ENCODE measurements at regions not wholly inside any gene's neighbourhood (a gene's known extent, or its start where the extent isn't known, plus 50 kb on each side); places are given as distances from the start of the nearest gene placed in this dataset.

- H3K9me3 ChIP-seq, result peaks cover 0 to 12% (median 0%) of the 10 kb centered on the region in 11 donors
- intact Hi-C loops (cut with DNase I), result no loop called here
- H3K36me3 ChIP-seq, result no peaks in the 10 kb centered on the region
- H3K4me3 ChIP-seq, result no peak overlapping the region
- DNase-seq, result no peak
- TF ChIP-seq, protein P1, sequence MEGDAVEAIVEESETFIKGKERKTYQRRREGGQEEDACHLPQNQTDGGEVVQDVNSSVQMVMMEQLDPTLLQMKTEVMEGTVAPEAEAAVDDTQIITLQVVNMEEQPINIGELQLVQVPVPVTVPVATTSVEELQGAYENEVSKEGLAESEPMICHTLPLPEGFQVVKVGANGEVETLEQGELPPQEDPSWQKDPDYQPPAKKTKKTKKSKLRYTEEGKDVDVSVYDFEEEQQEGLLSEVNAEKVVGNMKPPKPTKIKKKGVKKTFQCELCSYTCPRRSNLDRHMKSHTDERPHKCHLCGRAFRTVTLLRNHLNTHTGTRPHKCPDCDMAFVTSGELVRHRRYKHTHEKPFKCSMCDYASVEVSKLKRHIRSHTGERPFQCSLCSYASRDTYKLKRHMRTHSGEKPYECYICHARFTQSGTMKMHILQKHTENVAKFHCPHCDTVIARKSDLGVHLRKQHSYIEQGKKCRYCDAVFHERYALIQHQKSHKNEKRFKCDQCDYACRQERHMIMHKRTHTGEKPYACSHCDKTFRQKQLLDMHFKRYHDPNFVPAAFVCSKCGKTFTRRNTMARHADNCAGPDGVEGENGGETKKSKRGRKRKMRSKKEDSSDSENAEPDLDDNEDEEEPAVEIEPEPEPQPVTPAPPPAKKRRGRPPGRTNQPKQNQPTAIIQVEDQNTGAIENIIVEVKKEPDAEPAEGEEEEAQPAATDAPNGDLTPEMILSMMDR (IDR thresholded peaks at IDR 0.05), result no peak
- 82 to 84% methylated on average over 7 of the region's 7 CpGs for WGBS, 2 donors
- ATAC-seq, result no peak
- H3K27ac ChIP-seq, result no peak overlapping the region
- H3K4me1 ChIP-seq, result no peaks in the 10 kb centered on the region
- peaks cover 0 to 8% (median 0%) of the 10 kb centered on the region in 7 donors for H3K27me3 ChIP-seq
Measured at GRCh38 chr10:70981171-70981836, 92.9 kb upstream of the PCBD1 start.

DNA sequence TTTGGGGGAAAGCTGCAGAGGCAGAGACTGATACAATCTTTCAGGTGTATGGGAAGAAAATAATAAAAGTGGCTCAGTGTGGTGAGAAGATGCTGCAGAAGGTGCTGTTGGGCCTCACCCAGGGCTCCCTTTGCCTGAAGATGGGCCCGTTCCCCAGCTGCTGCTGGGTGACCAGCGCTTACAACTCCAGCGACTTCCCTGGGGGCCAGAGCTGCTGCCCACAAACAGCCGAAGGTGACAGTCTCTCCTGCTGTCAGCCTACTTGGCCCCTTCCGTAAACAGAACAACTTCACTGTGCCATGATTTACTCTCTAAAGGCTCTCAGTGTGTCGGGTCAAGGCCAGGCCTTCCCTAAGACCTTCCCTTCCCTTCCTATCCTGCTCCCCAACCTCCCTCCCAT, 93.6 kb upstream of the PCBD1 start:
- no peaks in the 10 kb centered on the region for H3K4me1 ChIP-seq
- no peak overlapping the region for H3K4me3 ChIP-seq
- intact Hi-C loops (cut with DNase I), result no loop called here
- H3K36me3 ChIP-seq, result no peaks in the 10 kb centered on the region
- WGBS, 2 donors, result 94 to 96% methylated on average over 6 of the region's 6 CpGs
- no peak for DNase-seq
- H3K27me3 ChIP-seq, result peaks cover 0 to 8% (median 0%) of the 10 kb centered on the region in 7 donors
- peak overlapping the region in 1 of 10 donors; percentile 3 for H3K27ac ChIP-seq
- ATAC-seq, result no peak
- TF ChIP-seq, protein P1 (IDR thresholded peaks at IDR 0.05), result no peak
- peaks cover 0 to 12% (median 0%) of the 10 kb centered on the region in 11 donors for H3K9me3 ChIP-seq

- WGBS, 2 donors, result 76 to 79% methylated on average over 3 of the region's 3 CpGs
- Histone ChIP-seq H3K36me3 (no peaks in the 10 kb centered on the region), H3K4me1 (no peaks in the 10 kb centered on the region), H3K27ac (peak overlapping the region in 1 of 10 donors; percentile 3), H3K27me3 (peaks cover 0 to 8% (median 0%) of the 10 kb centered on the region in 7 donors), H3K9me3 (peaks cover 0 to 12% (median 0%) of the 10 kb centered on the region in 11 donors), H3K4me3 (no peak overlapping the region)
- ATAC-seq (no peak), DNase-seq (no peak)
- intact Hi-C loops (cut with DNase I), result no loop called here
- TF ChIP-seq, protein P1 (IDR thresholded peaks at IDR 0.05), result no peak
Measured at GRCh38 chr10:70982443-70982842, 94.1 kb upstream of the PCBD1 start.

DNA sequence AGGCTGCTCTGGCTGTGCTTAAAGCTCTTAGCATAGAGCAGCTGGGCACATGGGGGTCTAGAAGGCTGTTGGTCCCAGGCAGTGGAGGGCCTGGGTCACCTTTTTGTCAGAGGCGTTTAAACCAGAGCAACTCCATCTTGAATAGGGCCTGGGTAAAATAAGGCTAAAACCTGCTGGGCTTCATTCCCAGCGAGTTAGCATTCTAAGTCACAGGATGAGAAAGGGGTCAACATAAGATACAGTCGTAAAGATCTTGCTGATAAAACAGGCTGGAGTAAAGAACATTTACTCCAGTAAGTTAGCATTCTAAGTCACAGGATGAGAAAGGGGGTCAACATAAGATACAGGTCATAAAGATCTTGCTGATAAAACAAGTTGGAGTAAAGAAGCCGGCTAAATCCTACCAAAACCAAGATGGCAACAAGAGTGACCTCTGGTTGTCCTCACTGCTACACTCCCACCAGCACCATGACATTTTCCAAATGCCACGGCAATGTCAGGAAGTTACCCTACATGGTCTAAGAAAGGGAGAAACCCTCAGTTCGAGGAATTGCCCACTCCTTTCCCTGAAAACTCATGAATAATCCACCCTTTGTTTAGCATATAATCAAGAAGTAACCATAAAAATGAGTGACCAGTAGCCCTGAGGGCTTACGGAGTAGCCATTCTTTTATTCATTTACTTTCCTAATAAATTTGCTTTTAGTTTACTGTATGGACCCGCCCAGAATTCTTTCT, 96.8 kb upstream of the PCBD1 start:
- no peak for DNase-seq
- peaks cover 0 to 12% (median 0%) of the 10 kb centered on the region in 11 donors for H3K9me3 ChIP-seq
- ATAC-seq, result no peak
- TF ChIP-seq, protein P1 (IDR thresholded peaks at IDR 0.05), result no peak
- H3K27me3 ChIP-seq, result no peaks in the 10 kb centered on the region
- WGBS, 2 donors, result 77 to 88% methylated on average over 8 of the region's 8 CpGs
- intact Hi-C loops (cut with DNase I), result no loop called here
- no peak overlapping the region for H3K4me3 ChIP-seq
- no peak overlapping the region for H3K27ac ChIP-seq
- no peaks in the 10 kb centered on the region for H3K4me1 ChIP-seq
- no peaks in the 10 kb centered on the region for H3K36me3 ChIP-seq

All from heart right ventricle (tissue), 16 donors.